Nephron progenitor cell (in vitro differentiated cells): ENCODE measurements at regions not wholly inside any gene's neighbourhood (a gene's known extent, or its start where the extent isn't known, plus 50 kb on each side); places are given as distances from the start of the nearest gene placed in this dataset.
"Not testable (repeated sequence)": the region's sequence is repeated elsewhere in the genome, so short reads cannot be mapped to it uniquely, and the experiment has no call there.

Experiments
- DNase-seq: peaks from one replicate; pipeline ENCODE4 v3.0.0; 2021
- H3K27ac Mint-ChIP-seq: 2 replicates; pipeline ENCODE4 v1.8.0; 2021; ENCODE audit warnings: mild to moderate bottlenecking, moderate library complexity, mixed read lengths
- H3K27me3 Mint-ChIP-seq: 2 replicates; pipeline ENCODE4 v1.8.0; 2021; ENCODE audit warnings: mild to moderate bottlenecking, low read depth, mixed read lengths; ENCODE audit not compliant: poor library complexity
- H3K36me3 Mint-ChIP-seq: 2 replicates; pipeline ENCODE4 v1.8.0; 2021; ENCODE audit warnings: low read depth, mixed read lengths
- H3K4me1 Mint-ChIP-seq: 2 replicates; pipeline ENCODE4 v1.8.0; 2021; ENCODE audit warnings: mixed read lengths
- H3K4me3 Mint-ChIP-seq: 2 replicates; pipeline ENCODE4 v1.8.0; 2021; ENCODE audit warnings: mild to moderate bottlenecking, moderate library complexity, mixed read lengths
- H3K9me3 Mint-ChIP-seq: 2 replicates; pipeline ENCODE4 v1.8.0; 2021; ENCODE audit warnings: mild to moderate bottlenecking, moderate library complexity, mixed read lengths
- CTCF ChIP-seq: fragments of 200-600 bp; sonication (generic); IDR thresholded peaks from 2 replicates; pipeline ENCODE4 v1.5.0; 2021; ENCODE audit warnings: antibody characterized with exemption

- peaks cover 97% of the 10 kb centered on the region for H3K27me3 Mint-ChIP-seq
- H3K36me3 Mint-ChIP-seq, result no peaks in the 10 kb centered on the region
- H3K4me3 Mint-ChIP-seq, result no peak overlapping the region
- H3K4me1 Mint-ChIP-seq, result peaks cover 18% of the 10 kb centered on the region
- H3K9me3 Mint-ChIP-seq, result peaks cover 22% of the 10 kb centered on the region
- H3K27ac Mint-ChIP-seq, result no peak overlapping the region
- no peak for TF ChIP-seq CTCF
- no peak for DNase-seq
These were observed 144.0 kb upstream of the GRK3 start for GRCh38 chr22:25420471-25420924.

- TF ChIP-seq CTCF, result no peak
- Mint-ChIP-seq H3K9me3 (peaks cover 22% of the 10 kb centered on the region), H3K27me3 (peaks cover 90% of the 10 kb centered on the region), H3K27ac (no peak overlapping the region), H3K4me1 (peaks cover 18% of the 10 kb centered on the region), H3K36me3 (no peaks in the 10 kb centered on the region), H3K4me3 (peak overlapping the region; percentile 88)
- peak; percentile 39 for DNase-seq
These were observed 143.3 kb upstream of the GRK3 start for GRCh38 chr22:25420925-25421904.

GRCh38 chr22:25426530-25427308, 137.8 kb upstream of the GRK3 start:
- not testable (repeated sequence) for H3K4me3 Mint-ChIP-seq, H3K36me3 Mint-ChIP-seq, H3K4me1 Mint-ChIP-seq, DNase-seq, H3K9me3 Mint-ChIP-seq, H3K27ac Mint-ChIP-seq
- TF ChIP-seq CTCF, result peak; percentile 27
- peaks cover 59% of the 10 kb centered on the region for H3K27me3 Mint-ChIP-seq

GRCh38 chr22:25431637-25432342, 132.7 kb upstream of the GRK3 start:
- not testable (repeated sequence) for H3K36me3 Mint-ChIP-seq, H3K4me3 Mint-ChIP-seq, H3K9me3 Mint-ChIP-seq, H3K4me1 Mint-ChIP-seq, DNase-seq
- H3K27ac Mint-ChIP-seq, result peak overlapping the region; percentile 45
- H3K27me3 Mint-ChIP-seq, result peaks cover 35% of the 10 kb centered on the region

GRCh38 chr22:25433381-25433970, 131.0 kb upstream of the GRK3 start:
- not testable (repeated sequence) for H3K27ac Mint-ChIP-seq, H3K9me3 Mint-ChIP-seq, H3K36me3 Mint-ChIP-seq, DNase-seq, H3K4me3 Mint-ChIP-seq
- Mint-ChIP-seq H3K27me3 (peaks cover 20% of the 10 kb centered on the region), H3K4me1 (peaks cover 10% of the 10 kb centered on the region)

GRCh38 chr22:25437414-25438160, 126.9 kb upstream of the GRK3 start:
- H3K4me3 Mint-ChIP-seq, result no peak overlapping the region
- no peak for TF ChIP-seq CTCF
- H3K4me1 Mint-ChIP-seq, result peaks cover 16% of the 10 kb centered on the region
- no peaks in the 10 kb centered on the region for H3K9me3 Mint-ChIP-seq
- peak; percentile 31 for DNase-seq
- peaks cover 14% of the 10 kb centered on the region for H3K27me3 Mint-ChIP-seq
- H3K36me3 Mint-ChIP-seq, result peaks cover 5% of the 10 kb centered on the region
- peak overlapping the region; percentile 81 for H3K27ac Mint-ChIP-seq
